HepG2 (cell line): ENCODE measurements at regions not wholly inside any gene's neighbourhood (a gene's known extent, or its start where the extent isn't known, plus 50 kb on each side); places are given as distances from the start of the nearest gene placed in this dataset.

Source experiments
- ATAC-seq: fragments of 200-7000 bp; cut with Tn5 transposase; 3 replicates; pipeline ENCODE4 v1.9.1; 2020; ENCODE audit warnings: mild to moderate bottlenecking, moderate library complexity
- BruUV-seq: library from RNA; stranded (reverse); fragments of 400-500 nt; replicated peaks from 2 replicates; lab custom pipeline; 2021; lab: Mats Ljungman, UMichigan
- CTCF ChIA-PET: fragments of 300-600 bp; formaldehyde crosslinking; extraction: SDS; loops from one replicate; lab custom pipeline; 2021; ENCODE audit warnings: low total read pairs, inconsistent platforms, low intra/inter-chr PET ratio; lab: Yijun Ruan, JAX
- POLR2A ChIA-PET: fragments of 350-600 bp; sonication (Branson Sonifier 250); formaldehyde crosslinking; loops from one replicate; lab custom pipeline; 2020; ENCODE audit warnings: antibody characterized with exemption, inconsistent platforms; lab: Yijun Ruan, JAX
- DNase-seq: peaks from one replicate; pipeline ENCODE4 v3.0.0-alpha.2; 2015; ENCODE audit warnings: low spot score
- FAIRE-seq: peaks from 3 replicates; lab custom pipeline; 2011; peaks lifted over from hg19 to GRCh38; lab: Jason Lieb, UNC
- H2AFZ ChIP-seq: one replicate; pipeline ENCODE4 v1.6.1; 2011; ENCODE audit warnings: low read length, inconsistent platforms
- H3K27ac ChIP-seq: fragments of 300-600 bp; 3 replicates; pipeline ENCODE4 v1.8.0; 2011; ENCODE audit warnings: mixed run types, mild to moderate bottlenecking, mixed read lengths, low read length, inconsistent platforms; ENCODE audit not compliant: insufficient read depth; ENCODE audit errors: extremely low read length
- H3K27me3 ChIP-seq, 2 experiments: fragments of 200-600 bp in 1 of 2; 2 replicates in 1 of 2; 3 replicates in 1 of 2; pipeline versions ENCODE4 v1.6.0 to v1.8.0; 2011; ENCODE audit warnings: low read length in 2 of 2, mild to moderate bottlenecking in 2 of 2, moderate library complexity in 2 of 2, inconsistent platforms in 1 of 2; ENCODE audit not compliant: insufficient read depth in 2 of 2, control insufficient read depth in 1 of 2
- H3K36me3 ChIP-seq, 2 experiments: fragments of 200-600 bp in 1 of 2; replicated peaks in 1 of 2; 2 replicates in 1 of 2; 3 replicates in 1 of 2; pipeline versions ENCODE4 v1.5.1 to v1.8.0; 2011; ENCODE audit warnings: low read length in 2 of 2, inconsistent platforms in 1 of 2; ENCODE audit not compliant: insufficient read depth in 2 of 2, control insufficient read depth in 1 of 2
- H3K4me1 ChIP-seq: 2 replicates; pipeline ENCODE4 v1.5.1; 2012; ENCODE audit warnings: low read length, inconsistent platforms; ENCODE audit not compliant: insufficient read depth
- H3K4me2 ChIP-seq: 2 replicates; pipeline ENCODE4 v1.6.0; 2011; ENCODE audit warnings: low read depth, low read length, inconsistent platforms
- H3K4me3 ChIP-seq, 3 experiments: fragments of 200-600 bp in 1 of 3; sonication (generic), shearing (Covaris generic) in 1 of 3; replicated peaks in 1 of 3; 2 replicates each; pipeline ENCODE4 v1.5.1; 2011 to 2016; ENCODE audit warnings: low read length in 3 of 3, inconsistent platforms in 2 of 3, low read depth in 2 of 3, mild to moderate bottlenecking in 2 of 3, control low read depth in 1 of 3, mixed read lengths in 1 of 3; ENCODE audit not compliant: insufficient read depth in 1 of 3
- H3K79me2 ChIP-seq: one replicate; pipeline ENCODE4 v1.6.1; 2011; ENCODE audit warnings: low read length, inconsistent platforms; ENCODE audit not compliant: insufficient read depth
- H3K9ac ChIP-seq: 2 replicates; pipeline ENCODE4 v1.6.0; 2011; ENCODE audit warnings: mild to moderate bottlenecking, low read depth, low read length, inconsistent platforms; ENCODE audit not compliant: insufficient read depth
- H3K9me3 ChIP-seq: 2 replicates; pipeline ENCODE4 v1.5.1; 2012; ENCODE audit warnings: mild to moderate bottlenecking, low read length
- H4K20me1 ChIP-seq: 2 replicates; pipeline ENCODE4 v1.6.0; 2011; ENCODE audit warnings: inconsistent platforms, mild to moderate bottlenecking, low read length, moderate library complexity; ENCODE audit not compliant: insufficient read depth
- CC2D1A ChIP-seq: sonication (generic); formaldehyde crosslinking; IDR thresholded peaks from 2 replicates; pipeline ENCODE4 v1.8.1; 2023; ENCODE audit warnings: mild to moderate bottlenecking, missing genetic modification reagents
- FIP1L1 ChIP-seq: fragments of 200-400 bp; formaldehyde crosslinking; IDR thresholded peaks from 2 replicates; pipeline ENCODE4 v1.6.1; 2018; ENCODE audit warnings: low read depth, mild to moderate bottlenecking, low read length, moderate library complexity, borderline replicate concordance; ENCODE audit not compliant: insufficient read depth
- GFI1 ChIP-seq: sonication (generic); formaldehyde crosslinking; IDR thresholded peaks from 2 replicates; pipeline ENCODE4 v1.5.0; 2020; ENCODE audit warnings: missing genetic modification reagents, mild to moderate bottlenecking, borderline replicate concordance
- NPAS2 ChIP-seq: sonication (generic); formaldehyde crosslinking; IDR thresholded peaks from 2 replicates; pipeline ENCODE4 v1.8.0; 2022; ENCODE audit warnings: mild to moderate bottlenecking, missing genetic modification reagents, borderline replicate concordance
- SMYD3 ChIP-seq: sonication (generic); formaldehyde crosslinking; IDR thresholded peaks from 2 replicates; pipeline ENCODE4 v1.8.1; 2023; ENCODE audit warnings: mild to moderate bottlenecking, missing genetic modification reagents
- ZNF317 ChIP-seq: sonication (generic); formaldehyde crosslinking; IDR thresholded peaks from 2 replicates; pipeline ENCODE4 v1.5.0; 2020; ENCODE audit warnings: mild to moderate bottlenecking, missing genetic modification reagents
- WGBS: methylation state at CpG from one replicate; pipeline ENCODE4 v1.1.6; 2017; ENCODE audit warnings: low lambda C conversion rate; 5-methylcytosine and 5-hydroxymethylcytosine counted together
- in situ Hi-C: cut with HindIII; loops from 2 replicates; pipeline ENCODE4 v1.10.0; 2017; ENCODE audit warnings: low pct_unique_long_range_greater_than_20kb; ENCODE audit not compliant: extremely low pct_ligation_motif_present
- intact Hi-C: fragments of 100-400 bp; cut with micrococcal nuclease; formaldehyde crosslinking; loops from one replicate; pipeline ENCODE4 v1.10.0; 2022; ENCODE audit not compliant: unreplicated experiment
- TF ChIP-seq, protein P1 (sequence below): sonication (generic); formaldehyde crosslinking; IDR thresholded peaks from 2 replicates; pipeline ENCODE4 v1.5.0; 2020; ENCODE audit warnings: mild to moderate bottlenecking, low read depth, missing genetic modification reagents, borderline replicate concordance
- TF ChIP-seq, protein P2 (sequence below): sonication (generic); formaldehyde crosslinking; IDR thresholded peaks from 2 replicates; pipeline ENCODE4 v1.4.0; 2020; ENCODE audit warnings: mild to moderate bottlenecking, missing genetic modification reagents
- TF ChIP-seq, protein P3 (sequence below): sonication (generic); formaldehyde crosslinking; IDR thresholded peaks from 2 replicates; pipeline ENCODE4 v1.5.0; 2020; ENCODE audit warnings: mild to moderate bottlenecking, missing genetic modification reagents
- TF ChIP-seq, protein P4 (sequence below), 2 experiments: sonication (generic) in 1 of 2; formaldehyde crosslinking in 1 of 2; IDR thresholded peaks; 2 replicates each; pipeline versions ENCODE4 v1.4.0 to v1.6.1; 2016 to 2020; ENCODE audit warnings: borderline replicate concordance in 1 of 2, low read depth in 1 of 2, mild to moderate bottlenecking in 1 of 2, missing genetic modification reagents in 1 of 2

DNA sequence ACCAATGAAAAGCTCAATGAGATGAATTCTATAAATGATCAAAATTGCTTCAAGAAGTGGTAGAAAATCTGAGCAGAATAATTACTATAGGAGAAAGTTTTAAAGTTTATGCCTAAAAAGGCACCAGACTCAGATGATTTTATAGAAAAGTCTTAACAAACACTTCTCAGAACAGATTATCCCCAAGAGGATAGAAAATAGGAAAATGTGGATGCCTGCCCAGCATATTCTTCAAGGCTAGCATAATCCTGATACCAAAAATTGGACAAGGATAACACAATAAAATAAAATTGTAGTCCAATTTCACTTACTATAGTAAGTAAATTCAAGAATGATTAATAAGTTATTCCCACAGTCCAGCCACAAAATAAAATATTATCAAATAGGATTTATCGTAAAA, 397.0 kb downstream of the NR2F1-AS1 start:
- ChIA-PET CTCF (no interaction called here), POLR2A (no interaction called here)
- no peak for TF ChIP-seq FIP1L1
- no peak for ATAC-seq
- Histone ChIP-seq H3K4me3 (no peak overlapping the region), H4K20me1 (no peaks in the 10 kb centered on the region), H3K9me3 (peaks cover 4% of the 10 kb centered on the region; the same call in 1 of the 2 replicates), H3K36me3 (no peaks in the 10 kb centered on the region), H3K27me3 (no peaks in the 10 kb centered on the region), H3K4me2 (no peak overlapping the region), H3K27ac (no peak overlapping the region), H3K9ac (no peak overlapping the region), H3K4me1 (peaks cover 2% of the 10 kb centered on the region; the same call in 1 of the 2 replicates), H3K79me2 (no peaks in the 10 kb centered on the region), H2AFZ (no peak overlapping the region)
- intact Hi-C loops: no loop called here
- no peak for DNase-seq
- FAIRE-seq: no peak
- in situ Hi-C loops: no loop called here
- BruUV-seq: no TSS peak
- 92% methylated on average over 1 of the region's 1 CpG for WGBS

DNA sequence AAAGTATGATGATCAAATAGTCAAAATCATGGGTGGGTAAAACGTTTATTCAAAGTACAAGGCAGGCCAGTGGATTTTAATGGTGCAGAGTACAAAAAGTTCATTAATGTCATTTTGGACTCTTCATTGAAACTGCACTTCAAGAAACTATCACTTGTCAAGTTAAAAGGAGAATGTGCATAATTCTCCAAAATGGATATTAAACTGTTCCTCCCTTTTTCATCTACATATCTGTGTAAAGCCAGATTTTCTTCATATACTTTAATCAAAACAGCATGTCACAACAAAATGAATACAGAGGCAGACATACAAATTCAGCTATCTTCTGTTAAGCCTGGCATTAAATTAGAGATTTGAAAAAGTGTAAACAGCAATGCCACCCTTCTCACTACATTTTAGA, 401.6 kb downstream of the NR2F1-AS1 start:
- no TSS peak for BruUV-seq
- intact Hi-C loops: no loop called here
- no peaks in the 10 kb centered on the region for H3K4me1 ChIP-seq
- no peak overlapping the region for H3K4me2 ChIP-seq
- no peaks in the 10 kb centered on the region for H3K79me2 ChIP-seq
- ChIA-PET CTCF (no interaction called here), POLR2A (no interaction called here)
- no peak for DNase-seq
- ATAC-seq: no peak
- no peak overlapping the region for H3K4me3 ChIP-seq
- in situ Hi-C loops: no loop called here
- WGBS: 3% methylated on average over 1 of the region's 1 CpG
- H4K20me1 ChIP-seq: no peaks in the 10 kb centered on the region
- H3K9ac ChIP-seq: no peak overlapping the region
- H3K36me3 ChIP-seq: no peaks in the 10 kb centered on the region
- peaks cover 4% of the 10 kb centered on the region; the same call in 1 of the 2 replicates for H3K9me3 ChIP-seq
- no peak overlapping the region for H2AFZ ChIP-seq
- no peak for FAIRE-seq
- no peak overlapping the region for H3K27ac ChIP-seq
- peaks cover 0 to 4% of the 10 kb centered on the region in 2 experiments; a peak in 1 of 5 replicates for H3K27me3 ChIP-seq
- TF ChIP-seq SMYD3 (CRISPR knock-in tag) (no peak), GFI1 (CRISPR knock-in tag) (no peak), ZNF317 (CRISPR knock-in tag) (no peak), NPAS2 (CRISPR knock-in tag) (no peak), CC2D1A (CRISPR knock-in tag) (no peak)
- TF ChIP-seq, protein P1, sequence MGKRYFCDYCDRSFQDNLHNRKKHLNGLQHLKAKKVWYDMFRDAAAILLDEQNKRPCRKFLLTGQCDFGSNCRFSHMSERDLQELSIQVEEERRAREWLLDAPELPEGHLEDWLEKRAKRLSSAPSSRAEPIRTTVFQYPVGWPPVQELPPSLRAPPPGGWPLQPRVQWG (CRISPR knock-in tag): no peak
- TF ChIP-seq, protein P2, sequence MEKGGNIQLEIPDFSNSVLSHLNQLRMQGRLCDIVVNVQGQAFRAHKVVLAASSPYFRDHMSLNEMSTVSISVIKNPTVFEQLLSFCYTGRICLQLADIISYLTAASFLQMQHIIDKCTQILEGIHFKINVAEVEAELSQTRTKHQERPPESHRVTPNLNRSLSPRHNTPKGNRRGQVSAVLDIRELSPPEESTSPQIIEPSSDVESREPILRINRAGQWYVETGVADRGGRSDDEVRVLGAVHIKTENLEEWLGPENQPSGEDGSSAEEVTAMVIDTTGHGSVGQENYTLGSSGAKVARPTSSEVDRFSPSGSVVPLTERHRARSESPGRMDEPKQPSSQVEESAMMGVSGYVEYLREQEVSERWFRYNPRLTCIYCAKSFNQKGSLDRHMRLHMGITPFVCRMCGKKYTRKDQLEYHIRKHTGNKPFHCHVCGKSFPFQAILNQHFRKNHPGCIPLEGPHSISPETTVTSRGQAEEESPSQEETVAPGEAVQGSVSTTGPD (CRISPR knock-in tag): no peak
- TF ChIP-seq, protein P3, sequence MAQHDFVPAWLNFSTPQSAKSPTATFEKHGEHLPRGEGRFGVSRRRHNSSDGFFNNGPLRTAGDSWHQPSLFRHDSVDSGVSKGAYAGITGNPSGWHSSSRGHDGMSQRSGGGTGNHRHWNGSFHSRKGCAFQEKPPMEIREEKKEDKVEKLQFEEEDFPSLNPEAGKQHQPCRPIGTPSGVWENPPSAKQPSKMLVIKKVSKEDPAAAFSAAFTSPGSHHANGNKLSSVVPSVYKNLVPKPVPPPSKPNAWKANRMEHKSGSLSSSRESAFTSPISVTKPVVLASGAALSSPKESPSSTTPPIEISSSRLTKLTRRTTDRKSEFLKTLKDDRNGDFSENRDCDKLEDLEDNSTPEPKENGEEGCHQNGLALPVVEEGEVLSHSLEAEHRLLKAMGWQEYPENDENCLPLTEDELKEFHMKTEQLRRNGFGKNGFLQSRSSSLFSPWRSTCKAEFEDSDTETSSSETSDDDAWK (CRISPR knock-in tag): no peak
- TF ChIP-seq, protein P4, sequence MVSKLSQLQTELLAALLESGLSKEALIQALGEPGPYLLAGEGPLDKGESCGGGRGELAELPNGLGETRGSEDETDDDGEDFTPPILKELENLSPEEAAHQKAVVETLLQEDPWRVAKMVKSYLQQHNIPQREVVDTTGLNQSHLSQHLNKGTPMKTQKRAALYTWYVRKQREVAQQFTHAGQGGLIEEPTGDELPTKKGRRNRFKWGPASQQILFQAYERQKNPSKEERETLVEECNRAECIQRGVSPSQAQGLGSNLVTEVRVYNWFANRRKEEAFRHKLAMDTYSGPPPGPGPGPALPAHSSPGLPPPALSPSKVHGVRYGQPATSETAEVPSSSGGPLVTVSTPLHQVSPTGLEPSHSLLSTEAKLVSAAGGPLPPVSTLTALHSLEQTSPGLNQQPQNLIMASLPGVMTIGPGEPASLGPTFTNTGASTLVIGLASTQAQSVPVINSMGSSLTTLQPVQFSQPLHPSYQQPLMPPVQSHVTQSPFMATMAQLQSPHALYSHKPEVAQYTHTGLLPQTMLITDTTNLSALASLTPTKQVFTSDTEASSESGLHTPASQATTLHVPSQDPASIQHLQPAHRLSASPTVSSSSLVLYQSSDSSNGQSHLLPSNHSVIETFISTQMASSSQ (IDR thresholded peaks at IDR 0.05; ENCODE audit: low read depth): no peak
- TF ChIP-seq, protein P4 (CRISPR knock-in tag; IDR thresholded peaks at IDR 0.05; ENCODE audit: borderline replicate concordance): no peak
